ENCODE measurements at regions not wholly inside any gene's neighbourhood (a gene's known extent, or its start where the extent isn't known, plus 50 kb on each side); places are given as distances from the start of the nearest gene placed in this dataset.

DNA sequence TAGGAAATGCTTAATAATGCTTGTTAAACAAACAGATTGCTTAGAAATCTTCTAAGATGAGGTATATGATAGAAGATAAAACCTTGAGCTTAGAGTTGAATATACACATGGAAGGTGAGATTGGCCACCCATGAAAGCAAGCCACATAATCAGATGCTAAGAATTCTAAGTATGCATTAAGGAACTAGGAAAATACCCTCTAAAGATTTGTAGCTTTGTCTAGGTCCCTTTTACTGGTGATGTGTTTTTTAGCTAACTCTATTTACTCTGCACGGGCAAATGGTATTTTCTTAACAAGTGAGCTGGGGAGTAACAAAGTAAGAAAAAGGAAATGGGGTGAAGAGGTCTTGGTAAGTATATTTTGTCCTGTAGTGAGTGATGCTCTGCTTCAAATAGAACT lies 310.3 kb downstream of the OXSM start:
- TF ChIP-seq, protein P1, sequence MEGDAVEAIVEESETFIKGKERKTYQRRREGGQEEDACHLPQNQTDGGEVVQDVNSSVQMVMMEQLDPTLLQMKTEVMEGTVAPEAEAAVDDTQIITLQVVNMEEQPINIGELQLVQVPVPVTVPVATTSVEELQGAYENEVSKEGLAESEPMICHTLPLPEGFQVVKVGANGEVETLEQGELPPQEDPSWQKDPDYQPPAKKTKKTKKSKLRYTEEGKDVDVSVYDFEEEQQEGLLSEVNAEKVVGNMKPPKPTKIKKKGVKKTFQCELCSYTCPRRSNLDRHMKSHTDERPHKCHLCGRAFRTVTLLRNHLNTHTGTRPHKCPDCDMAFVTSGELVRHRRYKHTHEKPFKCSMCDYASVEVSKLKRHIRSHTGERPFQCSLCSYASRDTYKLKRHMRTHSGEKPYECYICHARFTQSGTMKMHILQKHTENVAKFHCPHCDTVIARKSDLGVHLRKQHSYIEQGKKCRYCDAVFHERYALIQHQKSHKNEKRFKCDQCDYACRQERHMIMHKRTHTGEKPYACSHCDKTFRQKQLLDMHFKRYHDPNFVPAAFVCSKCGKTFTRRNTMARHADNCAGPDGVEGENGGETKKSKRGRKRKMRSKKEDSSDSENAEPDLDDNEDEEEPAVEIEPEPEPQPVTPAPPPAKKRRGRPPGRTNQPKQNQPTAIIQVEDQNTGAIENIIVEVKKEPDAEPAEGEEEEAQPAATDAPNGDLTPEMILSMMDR (IDR thresholded peaks at IDR 0.05) = no peak
- TF ChIP-seq ZFX (IDR thresholded peaks at IDR 0.05; ENCODE audit: borderline replicate concordance) = no peak
